Mesothelial cell of epicardium (in vitro differentiated cells): ENCODE measurements at regions not wholly inside any gene's neighbourhood (a gene's known extent, or its start where the extent isn't known, plus 50 kb on each side); places are given as distances from the start of the nearest gene placed in this dataset.

Experiments used
- DNase-seq, 2 experiments: peaks; one replicate each; pipeline ENCODE4 v3.0.0; 2021; ENCODE audit warnings: low spot score in 2 of 2; ENCODE audit not compliant: unreplicated experiment in 2 of 2
- H3K27ac Mint-ChIP-seq: 2 replicates; pipeline ENCODE4 v1.8.0; 2021; ENCODE audit warnings: mixed read lengths
- H3K27me3 Mint-ChIP-seq: 2 replicates; pipeline ENCODE4 v1.8.0; 2021; ENCODE audit warnings: low read depth, mixed read lengths
- H3K36me3 Mint-ChIP-seq: 2 replicates; pipeline ENCODE4 v1.8.0; 2021; ENCODE audit warnings: mixed read lengths
- H3K4me1 Mint-ChIP-seq: 2 replicates; pipeline ENCODE4 v1.8.0; 2021; ENCODE audit warnings: mixed read lengths
- H3K4me3 Mint-ChIP-seq: 2 replicates; pipeline ENCODE4 v1.8.0; 2021; ENCODE audit warnings: mild to moderate bottlenecking, moderate library complexity, mixed read lengths
- H3K9me3 Mint-ChIP-seq: 2 replicates; pipeline ENCODE4 v1.8.0; 2021; ENCODE audit warnings: mixed read lengths
- CTCF ChIP-seq: fragments of 200-600 bp; sonication (generic); IDR thresholded peaks from one replicate; pipeline ENCODE4 v1.5.0; 2021; ENCODE audit warnings: antibody characterized with exemption; ENCODE audit not compliant: unreplicated experiment

DNA sequence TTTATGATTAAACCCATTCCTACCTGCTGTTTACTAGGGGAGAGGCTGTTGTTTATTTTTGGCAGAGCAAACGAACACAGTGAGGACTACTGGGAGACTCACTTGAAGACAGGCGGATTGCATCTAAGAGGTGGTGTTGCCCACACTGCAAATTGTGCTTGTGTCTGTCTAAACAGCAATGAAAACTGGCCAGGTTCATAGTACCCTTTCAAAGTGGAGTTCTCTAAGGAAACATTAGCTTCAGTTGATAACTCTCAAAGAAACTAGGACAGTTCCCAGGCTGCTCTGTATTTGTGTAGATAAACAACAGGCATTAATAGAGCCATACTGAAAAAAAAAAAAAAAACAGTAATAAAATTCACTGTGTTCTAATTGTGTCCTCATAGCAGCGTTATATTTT is 466.0 kb upstream of the RGS6 start:
- TF ChIP-seq CTCF = no peak
- Mint-ChIP-seq H3K9me3 (peaks cover 17% of the 10 kb centered on the region), H3K27me3 (no peaks in the 10 kb centered on the region), H3K4me1 (peaks cover 2% of the 10 kb centered on the region), H3K36me3 (peaks cover 21% of the 10 kb centered on the region), H3K27ac (no peak overlapping the region), H3K4me3 (no peak overlapping the region)
- DNase-seq = no peak

GRCh38 chr14:71466946-71467345 is 465.3 kb upstream of the RGS6 start:
- Mint-ChIP-seq H3K4me1 (peaks cover 7% of the 10 kb centered on the region), H3K27ac (no peak overlapping the region), H3K4me3 (no peak overlapping the region), H3K27me3 (no peaks in the 10 kb centered on the region), H3K9me3 (peaks cover 17% of the 10 kb centered on the region), H3K36me3 (peaks cover 14% of the 10 kb centered on the region)
- no peak for TF ChIP-seq CTCF
- DNase-seq = no peak

- Mint-ChIP-seq H3K36me3 (peaks cover 14% of the 10 kb centered on the region), H3K4me1 (peaks cover 9% of the 10 kb centered on the region), H3K27ac (no peak overlapping the region), H3K27me3 (no peaks in the 10 kb centered on the region), H3K9me3 (peaks cover 17% of the 10 kb centered on the region), H3K4me3 (no peak overlapping the region)
- TF ChIP-seq CTCF = no peak
- no peak for DNase-seq
Observed at GRCh38 chr14:71467361-71467811, 464.8 kb upstream of the RGS6 start.

DNA sequence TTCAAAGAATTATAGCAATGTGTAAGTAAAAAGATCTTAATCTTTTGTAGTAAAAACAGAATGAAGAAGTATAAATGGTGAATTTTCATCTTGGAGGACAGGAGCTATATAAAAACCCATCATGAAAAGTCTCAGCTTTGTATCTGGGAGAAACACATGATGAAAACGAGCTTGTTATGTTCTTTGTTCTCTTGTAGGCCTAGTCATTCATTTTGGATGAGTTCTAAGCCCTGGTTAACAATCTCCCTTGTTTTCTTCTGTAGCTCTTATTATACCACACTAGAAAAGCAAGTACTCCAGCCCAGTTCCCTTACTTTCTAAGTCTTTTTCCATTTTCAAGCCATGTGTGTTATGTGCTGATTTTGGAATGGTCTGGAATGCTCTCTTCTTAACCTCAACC is 463.5 kb upstream of the RGS6 start:
- H3K9me3 Mint-ChIP-seq = peaks cover 10% of the 10 kb centered on the region
- no peaks in the 10 kb centered on the region for H3K27me3 Mint-ChIP-seq
- DNase-seq = no peak
- no peak overlapping the region for H3K4me3 Mint-ChIP-seq
- H3K27ac Mint-ChIP-seq = no peak overlapping the region
- TF ChIP-seq CTCF = no peak
- H3K36me3 Mint-ChIP-seq = peaks cover 6% of the 10 kb centered on the region
- H3K4me1 Mint-ChIP-seq = peaks cover 10% of the 10 kb centered on the region

- peaks cover 5% of the 10 kb centered on the region for H3K9me3 Mint-ChIP-seq
- no peaks in the 10 kb centered on the region for H3K36me3 Mint-ChIP-seq
- no peak overlapping the region for H3K4me3 Mint-ChIP-seq
- TF ChIP-seq CTCF = no peak
- DNase-seq = no peak
- H3K27me3 Mint-ChIP-seq = no peaks in the 10 kb centered on the region
- H3K4me1 Mint-ChIP-seq = peaks cover 16% of the 10 kb centered on the region
- H3K27ac Mint-ChIP-seq = no peak overlapping the region
Observed at GRCh38 chr14:71469643-71470335, 462.4 kb upstream of the RGS6 start.
